Gastroesophageal sphincter (tissue), 3 donors: ENCODE measurements at regions not wholly inside any gene's neighbourhood (a gene's known extent, or its start where the extent isn't known, plus 50 kb on each side); places are given as distances from the start of the nearest gene placed in this dataset.

ENCODE experiments used
- CTCF ChIP-seq, 4 experiments: fragments of 200-600 bp in 2 of 4; fragments of 450-650 bp in 2 of 4; sonication (generic) in 1 of 4; IDR thresholded peaks; one replicate each; pipeline ENCODE4 v1.5.1; 2017 to 2019; ENCODE audit warnings: antibody characterized with exemption in 4 of 4, mild to moderate bottlenecking in 2 of 4, moderate library complexity in 2 of 4
- EP300 ChIP-seq: sonication (generic); formaldehyde crosslinking; IDR thresholded peaks from one replicate; pipeline ENCODE4 v1.6.1; 2017; ENCODE audit warnings: antibody characterized with exemption, mild to moderate bottlenecking
- POLR2A ChIP-seq, 2 donors: fragments of 450-650 bp; IDR thresholded peaks; one replicate each; pipeline ENCODE4 v1.6.1; 2017; ENCODE audit warnings: antibody characterized with exemption in 2 of 2, mild to moderate bottlenecking in 2 of 2, moderate library complexity in 1 of 2
- POLR2AphosphoS5 ChIP-seq: sonication (generic); formaldehyde crosslinking; IDR thresholded peaks from one replicate; pipeline ENCODE4 v1.6.1; 2017; ENCODE audit warnings: antibody characterized with exemption

GRCh38 chr18:77876319-77876865, 626.7 kb downstream of the GALR1 start:
- TF ChIP-seq CTCF (IDR thresholded peaks at IDR 0.05): no peak
- TF ChIP-seq POLR2AphosphoS5: no peak
- TF ChIP-seq POLR2A (IDR thresholded peaks at IDR 0.05): no peak
- no peak for TF ChIP-seq EP300
